ENCODE measurements at regions not wholly inside any gene's neighbourhood (a gene's known extent, or its start where the extent isn't known, plus 50 kb on each side); places are given as distances from the start of the nearest gene placed in this dataset.

GRCh38 chr5:82591021-82591515 is 312.9 kb upstream of the RPS23 start:
- TF ChIP-seq, protein P1, sequence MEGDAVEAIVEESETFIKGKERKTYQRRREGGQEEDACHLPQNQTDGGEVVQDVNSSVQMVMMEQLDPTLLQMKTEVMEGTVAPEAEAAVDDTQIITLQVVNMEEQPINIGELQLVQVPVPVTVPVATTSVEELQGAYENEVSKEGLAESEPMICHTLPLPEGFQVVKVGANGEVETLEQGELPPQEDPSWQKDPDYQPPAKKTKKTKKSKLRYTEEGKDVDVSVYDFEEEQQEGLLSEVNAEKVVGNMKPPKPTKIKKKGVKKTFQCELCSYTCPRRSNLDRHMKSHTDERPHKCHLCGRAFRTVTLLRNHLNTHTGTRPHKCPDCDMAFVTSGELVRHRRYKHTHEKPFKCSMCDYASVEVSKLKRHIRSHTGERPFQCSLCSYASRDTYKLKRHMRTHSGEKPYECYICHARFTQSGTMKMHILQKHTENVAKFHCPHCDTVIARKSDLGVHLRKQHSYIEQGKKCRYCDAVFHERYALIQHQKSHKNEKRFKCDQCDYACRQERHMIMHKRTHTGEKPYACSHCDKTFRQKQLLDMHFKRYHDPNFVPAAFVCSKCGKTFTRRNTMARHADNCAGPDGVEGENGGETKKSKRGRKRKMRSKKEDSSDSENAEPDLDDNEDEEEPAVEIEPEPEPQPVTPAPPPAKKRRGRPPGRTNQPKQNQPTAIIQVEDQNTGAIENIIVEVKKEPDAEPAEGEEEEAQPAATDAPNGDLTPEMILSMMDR (IDR thresholded peaks at IDR 0.05): no peak
- TF ChIP-seq POLR2A (IDR thresholded peaks at IDR 0.05) (no peak), EP300 (IDR thresholded peaks at IDR 0.05) (no peak)

Measured in tibial nerve (tissue), 4 donors.